ENCODE measurements at regions not wholly inside any gene's neighbourhood (a gene's known extent, or its start where the extent isn't known, plus 50 kb on each side); places are given as distances from the start of the nearest gene placed in this dataset.

DNA sequence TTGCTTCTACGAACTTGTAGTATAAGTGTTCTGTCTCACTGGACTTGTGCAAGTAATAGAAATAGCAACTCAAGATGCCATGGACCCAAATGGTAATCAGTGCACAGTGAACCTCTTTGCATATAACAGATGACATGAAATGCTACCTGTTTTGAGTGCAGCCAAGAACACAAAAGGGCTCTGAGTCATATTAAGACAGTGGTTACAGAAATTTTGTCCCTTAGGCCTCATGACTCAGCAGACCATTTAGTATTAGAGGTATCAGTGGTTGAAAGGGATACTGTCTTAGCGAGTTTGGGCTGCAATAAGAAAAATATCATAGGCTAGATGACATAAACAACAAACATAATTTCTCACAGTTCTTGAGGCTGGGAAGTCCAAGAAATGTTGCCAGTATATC is 502.9 kb upstream of the PCDH10 start:
- no peaks in the 10 kb centered on the region for H3K4me1 ChIP-seq (ENCODE audit: insufficient read depth, low read length)
- TF ChIP-seq ATF7 (IDR thresholded peaks at IDR 0.05) (no peak), ATF7 (CRISPR knock-in tag; IDR thresholded peaks at IDR 0.05) (no peak), ZNF773 (CRISPR knock-in tag; IDR thresholded peaks at IDR 0.05; ENCODE audit: borderline replicate concordance) (no peak), DNMT1 (CRISPR knock-in tag; IDR thresholded peaks at IDR 0.05) (no peak), NCOA5 (CRISPR knock-in tag; IDR thresholded peaks at IDR 0.05) (no peak), KDM3A (CRISPR knock-in tag; IDR thresholded peaks at IDR 0.05; ENCODE audit: low read depth) (no peak), ZNF615 (CRISPR knock-in tag; IDR thresholded peaks at IDR 0.05; ENCODE audit: borderline replicate concordance) (no peak), GPN1 (CRISPR knock-in tag; IDR thresholded peaks at IDR 0.05; ENCODE audit: borderline replicate concordance) (no peak), ZNF496 (CRISPR knock-in tag; IDR thresholded peaks at IDR 0.05; ENCODE audit: insufficient replicate concordance) (no peak), ZNF841 (CRISPR knock-in tag; IDR thresholded peaks at IDR 0.05; ENCODE audit: borderline replicate concordance) (no peak), DMAP1 (CRISPR knock-in tag; IDR thresholded peaks at IDR 0.05) (no peak), RAD51 (IDR thresholded peaks at IDR 0.05; ENCODE audit: borderline replicate concordance) (no peak), RFX1 (IDR thresholded peaks at IDR 0.05) (no peak)
- TF ChIP-seq, protein P1, sequence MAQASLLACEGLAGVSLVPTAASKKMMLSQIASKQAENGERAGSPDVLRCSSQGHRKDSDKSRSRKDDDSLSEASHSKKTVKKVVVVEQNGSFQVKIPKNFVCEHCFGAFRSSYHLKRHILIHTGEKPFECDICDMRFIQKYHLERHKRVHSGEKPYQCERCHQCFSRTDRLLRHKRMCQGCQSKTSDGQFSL (CRISPR knock-in tag; IDR thresholded peaks at IDR 0.05), result no peak
- no peak overlapping the region for H3K4me3 ChIP-seq (replicated peaks in 1 of 3; ENCODE audit: insufficient read depth in 1 of 3, low read depth in 2 of 3, low read length in 3 of 3)
- no peaks in the 10 kb centered on the region for H4K20me1 ChIP-seq (ENCODE audit: insufficient read depth, low read length)
- H3K9ac ChIP-seq (ENCODE audit: insufficient read depth, low read depth, low read length), result no peak overlapping the region
- in situ Hi-C loops (cut with HindIII; ENCODE audit: extremely low pct_ligation_motif_present, low pct_unique_long_range_greater_than_20kb) (loop anchor here (25.0 kb wide), 1 partner anchor 1559 kb away; no protein-coding TSS in a partner anchor), intact Hi-C loops (cut with micrococcal nuclease; ENCODE audit: unreplicated experiment) (loop anchor here (10.0 kb wide), 1 partner anchor 1551 kb away; no protein-coding TSS in a partner anchor)
- no peaks in the 10 kb centered on the region for H3K79me2 ChIP-seq (ENCODE audit: insufficient read depth, low read length)
- CTCF ChIA-PET (ENCODE audit: low intra/inter-chr PET ratio, low total read pairs), result no interaction called here
- DNase-seq (ENCODE audit: low spot score) (no peak), ATAC-seq (no peak), FAIRE-seq (no peak)
- no peak overlapping the region for H3K27ac ChIP-seq (ENCODE audit: extremely low read length, insufficient read depth, low read length)
- 0% methylated on average over 2 of the region's 2 CpGs for WGBS (ENCODE audit: low lambda C conversion rate)
- no peak overlapping the region for H2AFZ ChIP-seq (ENCODE audit: low read length)
- BruUV-seq (replicated peaks), result no TSS peak
- POLR2A ChIA-PET, result no interaction called here
- H3K27me3 ChIP-seq (ENCODE audit: control insufficient read depth in 1 of 2, insufficient read depth in 2 of 2, low read length in 2 of 2), result no peaks in the 10 kb centered on the region
- no peak overlapping the region for H3K4me2 ChIP-seq (ENCODE audit: low read depth, low read length)
- H3K36me3 ChIP-seq (replicated peaks in 1 of 2; ENCODE audit: control insufficient read depth in 1 of 2, insufficient read depth in 2 of 2, low read length in 2 of 2), result no peaks in the 10 kb centered on the region
- no peaks in the 10 kb centered on the region for H3K9me3 ChIP-seq (ENCODE audit: low read length)

Measured in HepG2 (cell line).